ENCODE measurements at regions not wholly inside any gene's neighbourhood (a gene's known extent, or its start where the extent isn't known, plus 50 kb on each side); places are given as distances from the start of the nearest gene placed in this dataset.
A peak's percentile ranks its signal among the peaks of the same experiment; 100 is the strongest.

- Histone ChIP-seq H3K36me3 (peaks cover 0 to 7% (median 0%) of the 10 kb centered on the region in 3 donors), H3K27ac (no peak overlapping the region), H3K9me3 (no peaks in the 10 kb centered on the region), H3K4me1 (peaks cover 0 to 1% (median 0%) of the 10 kb centered on the region in 3 donors), H3K27me3 (no peaks in the 10 kb centered on the region), H3K4me3 (no peak overlapping the region)
- 96 to 97% methylated on average over 3 of the region's 3 CpGs for WGBS, 2 donors
- no peak for DNase-seq
- intact Hi-C loops (cut with DNase I): no loop called here
- TF ChIP-seq CTCF (IDR thresholded peaks at IDR 0.05) (no peak), POLR2A (IDR thresholded peaks at IDR 0.05) (no peak)
These were observed 54.0 kb upstream of the ANKRD28 start for GRCh38 chr3:15851735-15852134.

- Histone ChIP-seq H3K9me3 (no peaks in the 10 kb centered on the region), H3K27me3 (no peaks in the 10 kb centered on the region), H3K4me1 (peaks cover 0 to 35% (median 3%) of the 10 kb centered on the region in 3 donors), H3K27ac (peak overlapping the region; percentile 92 to 97 (median 94)), H3K36me3 (no peaks in the 10 kb centered on the region), H3K4me3 (peak overlapping the region; percentile 68 to 96 (median 94))
- DNase-seq: peak; percentile 2
- intact Hi-C loops (cut with DNase I): no loop called here
- TF ChIP-seq CTCF (IDR thresholded peaks at IDR 0.05) (peak in 3 of 6 experiments; percentile 29 to 52 (median 51)), POLR2A (IDR thresholded peaks at IDR 0.05) (peak in 1 of 4 donors; percentile 34)
- WGBS, 2 donors: 13 to 24% methylated on average over 7 to 11 of the region's 70 CpGs
These were observed 61.0 kb upstream of the ANKRD28 start for GRCh38 chr3:15858547-15859506.

- Histone ChIP-seq H3K4me3 (peak overlapping the region; percentile 68 to 96 (median 94)), H3K27me3 (no peaks in the 10 kb centered on the region), H3K36me3 (no peaks in the 10 kb centered on the region), H3K4me1 (peaks cover 0 to 35% (median 3%) of the 10 kb centered on the region in 3 donors), H3K27ac (peak overlapping the region; percentile 92 to 97 (median 94)), H3K9me3 (peaks cover 0 to under 1% (median 0%) of the 10 kb centered on the region in 3 donors)
- intact Hi-C loops (cut with DNase I): no loop called here
- TF ChIP-seq POLR2A (IDR thresholded peaks at IDR 0.05) (peak in 2 of 4 donors; percentile 20 to 48), CTCF (IDR thresholded peaks at IDR 0.05) (peak in 3 of 6 experiments; percentile 6 to 19 (median 13))
- 0% methylated on average over 2 of the region's 73 CpGs; no CpG with 5 or more reads in 1 of the 2 donors for whole genome bisulfite sequencing, 2 donors
- DNase-seq: peak; percentile 16
These were observed 61.8 kb upstream of the ANKRD28 start for GRCh38 chr3:15859507-15860013.

GRCh38 chr3:15860014-15860934, 62.5 kb upstream of the ANKRD28 start:
- peak overlapping the region; percentile 68 to 96 (median 94) for H3K4me3 ChIP-seq
- peaks cover 0 to 35% (median 3%) of the 10 kb centered on the region in 3 donors for H3K4me1 ChIP-seq
- no peaks in the 10 kb centered on the region for H3K27me3 ChIP-seq
- no peaks in the 10 kb centered on the region for H3K36me3 ChIP-seq
- DNase-seq: peak; percentile 16
- peaks cover 0 to 4% (median 0%) of the 10 kb centered on the region in 3 donors for H3K9me3 ChIP-seq
- no peak for TF ChIP-seq POLR2A (IDR thresholded peaks at IDR 0.05)
- TF ChIP-seq CTCF (IDR thresholded peaks at IDR 0.05): no peak
- 2 to 3% methylated on average over 32 to 34 of the region's 55 CpGs for WGBS, 2 donors
- intact Hi-C loops (cut with DNase I): no loop called here
- H3K27ac ChIP-seq: peak overlapping the region; percentile 92 to 97 (median 94)
